Left cardiac atrium (tissue), 4 donors: ENCODE measurements at regions not wholly inside any gene's neighbourhood (a gene's known extent, or its start where the extent isn't known, plus 50 kb on each side); places are given as distances from the start of the nearest gene placed in this dataset.
"Not testable (repeated sequence)": the region's sequence is repeated elsewhere in the genome, so short reads cannot be mapped to it uniquely, and the experiment has no call there.

Source experiments
- ATAC-seq, 2 donors: fragments of 200-7000 bp; cut with Tn5 transposase; one replicate each; pipeline ENCODE4 v1.9.1; 2020; ENCODE audit warnings: mild to moderate bottlenecking in 2 of 2, moderate library complexity in 2 of 2
- DNase-seq: peaks from one replicate; pipeline ENCODE4 v3.0.0-alpha.2; 2020
- intact Hi-C, 2 donors: fragments of 100-400 bp; cut with DNase I; formaldehyde crosslinking; loops; one replicate each; pipeline versions ENCODE4 v1.14.1 to v1.15.1; 2022 to 2023
- donor health status: DM: no; HTN: yes; CAD: no.
- donor health status: DM: no; HTN: yes; CAD: no; lungs with severe emphysema.
- donor health status: DM: yes; HTN: yes; CAD: no.
- donor health status: Dilated cardiomyopathy.

- ATAC-seq: peak in 1 of 2 donors; percentile 19
- intact Hi-C loops: no loop called here
- DNase-seq: no peak
These were observed 116.4 kb upstream of the COL5A1 start for GRCh38 chr9:134525070-134525815.

- ATAC-seq: peak; percentile 80 to 84
- DNase-seq: peak; percentile 66
- intact Hi-C loops: no loop called here
These were observed 115.6 kb upstream of the COL5A1 start for GRCh38 chr9:134525841-134526583.

GRCh38 chr9:134526584-134527477 lies 114.8 kb upstream of the COL5A1 start:
- DNase-seq (no peak), ATAC-seq (peak; percentile 55 to 68)
- intact Hi-C loops: no loop called here

- intact Hi-C loops: no loop called here
- DNase-seq (no peak), ATAC-seq (no peak)
These were observed 110.9 kb upstream of the COL5A1 start for GRCh38 chr9:134530724-134531123.

- DNase-seq: no peak
- intact Hi-C loops: no loop called here
These were observed 110.2 kb upstream of the COL5A1 start for GRCh38 chr9:134531220-134531970.

GRCh38 chr9:134532084-134532483 lies 109.5 kb upstream of the COL5A1 start:
- DNase-seq (no peak), ATAC-seq (no peak)
- intact Hi-C loops: no loop called here

More at GRCh38 chr9:134531220-134531970, 110.2 kb upstream of the COL5A1 start:
- ATAC-seq: no peak

DNA sequence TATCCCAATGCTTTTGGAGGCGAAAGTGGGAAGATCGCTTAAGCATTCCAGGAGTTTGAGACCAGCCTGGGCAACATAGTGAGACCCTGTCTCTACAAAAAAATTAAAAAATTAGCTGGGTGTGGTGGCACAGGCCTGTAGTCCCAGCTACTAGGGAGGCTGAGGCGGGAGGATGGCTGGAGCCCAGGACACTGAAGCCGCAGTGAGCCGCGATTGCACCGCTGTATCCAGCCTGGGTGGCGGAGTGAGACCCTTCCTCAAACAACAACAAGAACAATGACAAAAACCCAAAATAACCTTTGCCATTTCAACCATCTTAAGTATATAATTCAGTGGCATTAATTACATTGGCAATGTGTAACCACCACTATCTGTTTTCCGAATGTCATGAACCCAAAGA lies 108.9 kb upstream of the COL5A1 start:
- intact Hi-C loops, ATAC-seq, DNase-seq: not testable (repeated sequence)

DNA sequence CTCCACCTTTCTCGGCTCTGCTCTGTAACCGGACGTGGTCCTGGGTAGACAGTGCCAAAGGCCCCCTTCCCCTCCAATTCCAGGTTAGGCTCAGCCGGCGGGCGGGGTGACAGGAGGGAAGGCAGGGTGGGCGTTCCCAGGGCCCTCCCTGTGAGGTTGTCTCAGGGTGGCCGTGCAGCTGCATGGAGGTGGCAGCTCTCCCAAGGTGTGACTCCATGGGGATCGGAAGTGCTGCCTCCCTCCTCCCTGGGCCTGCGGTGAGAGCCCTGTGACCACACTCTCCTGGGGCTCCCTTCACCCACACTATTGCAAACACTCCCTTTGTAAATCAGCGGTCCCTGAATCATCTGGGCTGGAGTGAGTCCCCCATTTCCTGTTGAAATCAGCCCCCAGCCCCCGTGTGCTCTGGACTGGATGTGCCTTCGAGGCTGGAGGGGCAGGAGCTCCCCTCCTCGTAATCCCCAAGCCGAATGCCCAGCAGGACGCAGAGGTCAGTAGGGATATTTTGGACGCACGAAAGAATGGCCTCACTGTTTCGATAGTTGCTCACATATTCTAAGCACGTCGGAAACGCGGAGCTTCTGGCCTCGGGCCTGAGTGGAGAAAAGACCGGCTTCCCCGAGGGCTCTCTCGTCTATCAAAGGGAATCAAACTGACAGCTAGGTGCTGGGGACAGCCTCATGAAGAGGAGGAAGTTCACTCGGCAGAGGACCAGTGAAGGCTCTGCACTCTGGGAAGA lies 107.6 kb upstream of the COL5A1 start:
- ATAC-seq (no peak), DNase-seq (no peak)
- intact Hi-C loops: no loop called here

GRCh38 chr9:134534661-134535080 lies 106.9 kb upstream of the COL5A1 start:
- no peak for DNase-seq
- intact Hi-C loops: no loop called here
- no peak for ATAC-seq

GRCh38 chr9:134535171-134535570 lies 106.4 kb upstream of the COL5A1 start:
- no peak for DNase-seq
- intact Hi-C loops: no loop called here
- no peak for ATAC-seq

GRCh38 chr9:134536101-134536900 lies 105.3 kb upstream of the COL5A1 start:
- ATAC-seq (peak in 1 of 2 donors; percentile 4), DNase-seq (no peak)
- intact Hi-C loops: no loop called here

- no peak for DNase-seq
- intact Hi-C loops: no loop called here
- no peak for ATAC-seq
These were observed 104.7 kb upstream of the COL5A1 start for GRCh38 chr9:134536931-134537330.

- DNase-seq (no peak), ATAC-seq (peak; percentile 49 to 79)
These were observed 103.5 kb upstream of the COL5A1 start for GRCh38 chr9:134537951-134538641.

GRCh38 chr9:134538856-134539566 lies 102.6 kb upstream of the COL5A1 start:
- ATAC-seq: peak in 1 of 2 donors; percentile 45
- DNase-seq: no peak
- intact Hi-C loops: no loop called here

More at GRCh38 chr9:134537951-134538641, 103.5 kb upstream of the COL5A1 start:
- intact Hi-C loops: no loop called here

DNA sequence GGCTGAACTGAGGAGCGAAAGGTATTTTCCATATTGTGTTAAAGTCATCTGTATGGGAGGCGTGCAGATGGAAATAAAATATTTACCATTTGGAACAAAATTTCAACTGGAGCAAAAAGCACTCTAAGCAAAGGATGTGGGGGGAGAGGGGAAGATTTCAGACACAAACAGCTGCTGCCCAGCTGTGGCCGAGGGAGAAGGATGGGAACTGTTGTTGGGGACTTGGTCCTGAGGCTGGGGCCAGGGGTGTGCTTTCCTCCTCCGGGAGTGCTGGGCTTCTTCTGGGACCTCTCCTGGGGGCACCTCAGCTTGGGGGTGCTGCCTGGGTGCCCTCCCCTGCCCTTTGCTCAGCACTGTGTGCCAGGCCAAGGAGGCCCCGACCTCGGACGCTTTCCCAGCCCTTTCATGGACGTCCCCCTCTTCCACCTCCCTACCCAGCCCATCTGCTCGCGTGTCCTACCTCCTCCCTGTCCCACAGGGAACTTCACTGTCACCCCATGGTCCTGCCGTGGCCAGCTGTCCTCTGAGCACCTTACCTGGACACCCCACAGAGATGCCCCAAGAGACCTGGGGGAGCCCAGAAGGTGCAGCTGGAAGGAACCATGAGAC lies 101.9 kb upstream of the COL5A1 start:
- ATAC-seq (peak in 1 of 2 donors; percentile 25), DNase-seq (no peak)
- intact Hi-C loops: no loop called here
